Endothelial cell of umbilical vein (primary cell): ENCODE measurements at regions not wholly inside any gene's neighbourhood (a gene's known extent, or its start where the extent isn't known, plus 50 kb on each side); places are given as distances from the start of the nearest gene placed in this dataset.

Source experiments
- CTCF ChIP-seq, 2 donors: IDR thresholded peaks; 1 replicate in 1 of 2; 2 replicates in 1 of 2; pipeline ENCODE4 v1.5.1; 2011; ENCODE audit warnings: low read length in 2 of 2, mild to moderate bottlenecking in 2 of 2, moderate library complexity in 2 of 2, control low read depth in 1 of 2, inconsistent platforms in 1 of 2, low read depth in 1 of 2; ENCODE audit not compliant: insufficient read depth in 1 of 2; ENCODE audit errors: extremely low read depth in 1 of 2
- EZH2 ChIP-seq: IDR thresholded peaks from 2 replicates; pipeline ENCODE4 v1.6.1; 2012; ENCODE audit warnings: borderline replicate concordance, low read depth, mild to moderate bottlenecking, moderate library complexity, low read length, inconsistent platforms; ENCODE audit not compliant: severe bottlenecking
- FOS ChIP-seq: IDR thresholded peaks from 2 replicates; pipeline ENCODE4 v1.6.1; 2011; ENCODE audit warnings: mild to moderate bottlenecking, low read length, moderate library complexity, borderline replicate concordance; ENCODE audit not compliant: insufficient read depth
- MAX ChIP-seq: IDR thresholded peaks from 2 replicates; pipeline ENCODE4 v1.6.1; 2011; ENCODE audit not compliant: insufficient read depth, insufficient read length
- MYC ChIP-seq: IDR thresholded peaks from one replicate; pipeline ENCODE4 v1.6.1; 2011; ENCODE audit warnings: mild to moderate bottlenecking, low read depth, low read length
- POLR2A ChIP-seq: IDR thresholded peaks from 2 replicates; pipeline ENCODE4 v1.6.1; 2012; ENCODE audit warnings: low read depth, mild to moderate bottlenecking, control low read depth, low read length
- POLR2AphosphoS5 ChIP-seq: IDR thresholded peaks from 2 replicates; pipeline ENCODE4 v1.6.1; 2012; ENCODE audit warnings: low read depth, mild to moderate bottlenecking, control low read depth, low read length, moderate library complexity; ENCODE audit not compliant: insufficient read depth

GRCh38 chr16:63129411-63130125 is 1093.3 kb upstream of the CDH8 start:
- TF ChIP-seq POLR2A (no peak), CTCF (IDR thresholded peaks at IDR 0.05; ENCODE audit: extremely low read depth in 1 of 2, insufficient read depth in 1 of 2, low read depth in 1 of 2, low read length in 2 of 2) (no peak), EZH2 (no peak), MAX (no peak), POLR2AphosphoS5 (no peak), MYC (no peak), FOS (no peak)
